ENCODE measurements at regions not wholly inside any gene's neighbourhood (a gene's known extent, or its start where the extent isn't known, plus 50 kb on each side); places are given as distances from the start of the nearest gene placed in this dataset.

- Histone ChIP-seq H4K20me1 (ENCODE audit: low read length) (no peaks in the 10 kb centered on the region), H3K4me2 (ENCODE audit: low read length) (no peak overlapping the region), H2AFZ (ENCODE audit: low read length) (no peak overlapping the region), H3K27ac (ENCODE audit: low read length) (no peak overlapping the region), H3K4me1 (ENCODE audit: insufficient read depth, low read length) (no peaks in the 10 kb centered on the region), H3K79me2 (ENCODE audit: low read length) (no peaks in the 10 kb centered on the region), H3K4me3 (ENCODE audit: low read length) (no peak overlapping the region), H3K9me3 (ENCODE audit: low read length) (no peaks in the 10 kb centered on the region), H3K27me3 (ENCODE audit: low read length) (no peaks in the 10 kb centered on the region), H3K9ac (ENCODE audit: low read length) (no peak overlapping the region), H3K9me2 (replicated peaks; ENCODE audit: low read length) (no peaks in the 10 kb centered on the region), H3F3A (ENCODE audit: low read length, unreplicated experiment) (no peaks in the 10 kb centered on the region), H3K36me3 (ENCODE audit: low read depth, low read length) (no peaks in the 10 kb centered on the region)
- TF ChIP-seq CTCF (conservative IDR thresholded peaks at IDR 0.05; ENCODE audit: low read depth, low read length): peak; percentile 63
- TF ChIP-seq EZH2 (IDR thresholded peaks at IDR 0.05; ENCODE audit: low read length, unreplicated experiment): no peak
- ChIA-PET CTCF (interaction anchor here (0.7 kb wide), 1 partner anchor 634 kb away, joined by 4 read pairs; no protein-coding TSS in a partner anchor), POLR2A (ENCODE audit: unreplicated experiment) (no interaction called here)
- intact Hi-C loops (cut with micrococcal nuclease): loop anchor here (1.0 kb wide), 1 partner anchor 105 kb away; no protein-coding TSS in a partner anchor
- BruUV-seq (replicated peaks): no TSS peak
- DNase-seq (peak; percentile 44), ATAC-seq (peak; percentile 33; the same call in 1 of the 2 replicates)
These were observed 134.7 kb downstream of the ARL5B start for GRCh38 chr10:18793951-18794350.

GRCh38 chr10:18795549-18795948 is 136.3 kb downstream of the ARL5B start:
- BruUV-seq (replicated peaks): no TSS peak

GRCh38 chr10:18797286-18797685 is 138.1 kb downstream of the ARL5B start:
- Histone ChIP-seq H3K9ac (ENCODE audit: low read length) (no peak overlapping the region), H4K20me1 (ENCODE audit: low read length) (no peaks in the 10 kb centered on the region), H3K27ac (ENCODE audit: low read length) (no peak overlapping the region), H3K36me3 (ENCODE audit: low read depth, low read length) (no peaks in the 10 kb centered on the region), H3K4me1 (ENCODE audit: insufficient read depth, low read length) (no peaks in the 10 kb centered on the region), H3F3A (ENCODE audit: low read length, unreplicated experiment) (no peaks in the 10 kb centered on the region), H3K4me3 (ENCODE audit: low read length) (no peak overlapping the region), H3K79me2 (ENCODE audit: low read length) (no peaks in the 10 kb centered on the region), H3K4me2 (ENCODE audit: low read length) (no peak overlapping the region), H2AFZ (ENCODE audit: low read length) (no peak overlapping the region), H3K9me3 (ENCODE audit: low read length) (no peaks in the 10 kb centered on the region), H3K9me2 (replicated peaks; ENCODE audit: low read length) (no peaks in the 10 kb centered on the region), H3K27me3 (ENCODE audit: low read length) (no peaks in the 10 kb centered on the region)
- no peak for ATAC-seq
- TF ChIP-seq EZH2 (IDR thresholded peaks at IDR 0.05; ENCODE audit: low read length, unreplicated experiment) (no peak), CTCF (conservative IDR thresholded peaks at IDR 0.05; ENCODE audit: low read depth, low read length) (no peak), EZH2phosphoT487 (IDR thresholded peaks at IDR 0.05; ENCODE audit: borderline replicate concordance, low read length) (no peak)
- CTCF ChIA-PET: no interaction called here
- intact Hi-C loops (cut with micrococcal nuclease): no loop called here
- DNase-seq: peak; percentile 2
- BruUV-seq (replicated peaks): no TSS peak
- POLR2A ChIA-PET (ENCODE audit: unreplicated experiment): no interaction called here

More at GRCh38 chr10:18795549-18795948, 136.3 kb downstream of the ARL5B start:
- H3K9me2 ChIP-seq (replicated peaks; ENCODE audit: low read length): no peaks in the 10 kb centered on the region
- no peak overlapping the region for H2AFZ ChIP-seq (ENCODE audit: low read length)
- no peaks in the 10 kb centered on the region for H3K4me1 ChIP-seq (ENCODE audit: insufficient read depth, low read length)
- ATAC-seq: no peak
- H3K27me3 ChIP-seq (ENCODE audit: low read length): no peaks in the 10 kb centered on the region
- no peaks in the 10 kb centered on the region for H3K79me2 ChIP-seq (ENCODE audit: low read length)
- H3K4me2 ChIP-seq (ENCODE audit: low read length): no peak overlapping the region
- H3K9ac ChIP-seq (ENCODE audit: low read length): no peak overlapping the region
- no peak overlapping the region for H3K4me3 ChIP-seq (ENCODE audit: low read length)
- DNase-seq: no peak
- ChIA-PET POLR2A (ENCODE audit: unreplicated experiment) (no interaction called here), CTCF (no interaction called here)
- TF ChIP-seq EZH2 (IDR thresholded peaks at IDR 0.05; ENCODE audit: low read length, unreplicated experiment) (no peak), EZH2phosphoT487 (IDR thresholded peaks at IDR 0.05; ENCODE audit: borderline replicate concordance, low read length) (no peak), CTCF (conservative IDR thresholded peaks at IDR 0.05; ENCODE audit: low read depth, low read length) (no peak)
- H4K20me1 ChIP-seq (ENCODE audit: low read length): no peaks in the 10 kb centered on the region
- H3K9me3 ChIP-seq (ENCODE audit: low read length): no peaks in the 10 kb centered on the region
- H3K36me3 ChIP-seq (ENCODE audit: low read depth, low read length): no peaks in the 10 kb centered on the region
- no peaks in the 10 kb centered on the region for H3F3A ChIP-seq (ENCODE audit: low read length, unreplicated experiment)
- intact Hi-C loops (cut with micrococcal nuclease): no loop called here
- H3K27ac ChIP-seq (ENCODE audit: low read length): no peak overlapping the region
